HG02852 (cell line): ENCODE measurements at regions not wholly inside any gene's neighbourhood (a gene's known extent, or its start where the extent isn't known, plus 50 kb on each side); places are given as distances from the start of the nearest gene placed in this dataset.
"Not testable (repeated sequence)": the region's sequence is repeated elsewhere in the genome, so short reads cannot be mapped to it uniquely, and the experiment has no call there.

ENCODE experiments used
- ATAC-seq: cut with Tn5 transposase; IDR thresholded peaks from one replicate; pipeline ENCODE4 v1.9.1; 2021; ENCODE audit warnings: mild to moderate bottlenecking, moderate library complexity; ENCODE audit not compliant: unreplicated experiment

- ATAC-seq: no peak
Measured at GRCh38 chr11:15825976-15826650, 530.2 kb downstream of the SOX6 start.

GRCh38 chr11:15826826-15827225 is 529.5 kb downstream of the SOX6 start:
- ATAC-seq: no peak

GRCh38 chr11:15828215-15828853 is 528.0 kb downstream of the SOX6 start:
- ATAC-seq: no peak

GRCh38 chr11:15829312-15829711 is 527.0 kb downstream of the SOX6 start:
- no peak for ATAC-seq

- no peak for ATAC-seq
Measured at GRCh38 chr11:15830741-15831428, 525.5 kb downstream of the SOX6 start.

GRCh38 chr11:15835788-15836411 is 520.4 kb downstream of the SOX6 start:
- ATAC-seq: no peak

- no peak for ATAC-seq
Measured at GRCh38 chr11:15836795-15837194, 519.6 kb downstream of the SOX6 start.

GRCh38 chr11:15837901-15838489 is 518.4 kb downstream of the SOX6 start:
- ATAC-seq: no peak

GRCh38 chr11:15839061-15839460 is 517.3 kb downstream of the SOX6 start:
- no peak for ATAC-seq

- ATAC-seq: no peak
Measured at GRCh38 chr11:15840966-15841365, 515.4 kb downstream of the SOX6 start.

- no peak for ATAC-seq
Measured at GRCh38 chr11:15841931-15842740, 514.2 kb downstream of the SOX6 start.

- ATAC-seq: no peak
Measured at GRCh38 chr11:15843309-15843872, 513.0 kb downstream of the SOX6 start.

- no peak for ATAC-seq
Measured at GRCh38 chr11:15845261-15845660, 511.1 kb downstream of the SOX6 start.

GRCh38 chr11:15848631-15849168 is 507.6 kb downstream of the SOX6 start:
- no peak for ATAC-seq

- no peak for ATAC-seq
Measured at GRCh38 chr11:15849257-15849656, 507.1 kb downstream of the SOX6 start.

- ATAC-seq: not testable (repeated sequence)
Measured at GRCh38 chr11:15850335-15850734, 506.0 kb downstream of the SOX6 start.

GRCh38 chr11:15851051-15851498 is 505.3 kb downstream of the SOX6 start:
- ATAC-seq: no peak

GRCh38 chr11:15852179-15852578 is 504.2 kb downstream of the SOX6 start:
- ATAC-seq: no peak

- no peak for ATAC-seq
Measured at GRCh38 chr11:15854245-15854644, 502.1 kb downstream of the SOX6 start.

- ATAC-seq: no peak
Measured at GRCh38 chr11:15858881-15859280, 497.5 kb downstream of the SOX6 start.
